ENCODE measurements at regions not wholly inside any gene's neighbourhood (a gene's known extent, or its start where the extent isn't known, plus 50 kb on each side); places are given as distances from the start of the nearest gene placed in this dataset.
"Not testable (repeated sequence)": the region's sequence is repeated elsewhere in the genome, so short reads cannot be mapped to it uniquely, and the experiment has no call there.

- no peak for DNase-seq (ENCODE audit: low spot score)
Measured at GRCh38 chr15:38975282-38975990, 410.8 kb upstream of the RASGRP1 start.

- no peak for DNase-seq (ENCODE audit: low spot score)
Measured at GRCh38 chr15:38991126-38991525, 426.5 kb upstream of the RASGRP1 start.

DNA sequence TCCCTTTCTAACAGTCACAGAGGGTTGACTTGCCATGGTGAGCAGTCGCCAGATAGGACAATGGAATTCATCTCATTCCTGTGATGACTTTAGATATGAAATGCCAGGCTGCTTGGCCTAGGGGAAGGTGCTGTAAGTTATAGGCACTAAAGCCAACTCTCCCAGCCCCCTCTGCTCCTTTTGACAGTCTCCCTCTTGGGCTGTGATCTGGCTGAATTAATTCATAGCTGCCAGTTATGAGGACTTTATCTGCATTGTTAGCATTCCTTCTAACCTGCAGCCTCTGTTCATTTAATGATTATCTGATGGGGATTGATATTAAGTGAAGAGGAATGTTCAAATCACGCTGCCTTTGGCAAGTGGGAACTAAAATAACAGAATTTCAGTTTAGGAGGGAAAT, 427.1 kb upstream of the RASGRP1 start:
- no peak for DNase-seq (ENCODE audit: low spot score)

GRCh38 chr15:38992506-38992905, 427.9 kb upstream of the RASGRP1 start:
- no peak for DNase-seq (ENCODE audit: low spot score)

DNA sequence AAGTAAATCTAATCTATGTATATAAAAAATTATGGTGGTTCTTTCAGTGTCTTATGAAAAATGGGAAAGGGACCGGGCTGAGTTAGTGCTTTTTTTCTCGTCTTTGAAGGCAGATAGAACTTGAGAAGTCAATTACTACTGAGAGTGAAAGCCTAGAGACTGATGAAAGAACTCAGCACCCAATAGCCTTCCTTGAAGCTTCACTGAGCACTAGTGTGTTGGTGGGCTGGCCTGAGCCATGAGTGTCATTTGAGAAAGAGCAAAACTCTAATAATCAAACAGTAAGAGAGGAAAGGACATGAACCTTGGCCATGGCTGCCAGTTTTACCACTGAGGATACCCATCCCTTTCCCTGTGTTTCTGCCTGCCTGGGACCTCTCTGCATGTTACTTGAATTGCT, 428.3 kb upstream of the RASGRP1 start:
- no peak for DNase-seq (ENCODE audit: low spot score)

GRCh38 chr15:38994310-38994709, 429.7 kb upstream of the RASGRP1 start:
- no peak for DNase-seq (ENCODE audit: low spot score)

DNA sequence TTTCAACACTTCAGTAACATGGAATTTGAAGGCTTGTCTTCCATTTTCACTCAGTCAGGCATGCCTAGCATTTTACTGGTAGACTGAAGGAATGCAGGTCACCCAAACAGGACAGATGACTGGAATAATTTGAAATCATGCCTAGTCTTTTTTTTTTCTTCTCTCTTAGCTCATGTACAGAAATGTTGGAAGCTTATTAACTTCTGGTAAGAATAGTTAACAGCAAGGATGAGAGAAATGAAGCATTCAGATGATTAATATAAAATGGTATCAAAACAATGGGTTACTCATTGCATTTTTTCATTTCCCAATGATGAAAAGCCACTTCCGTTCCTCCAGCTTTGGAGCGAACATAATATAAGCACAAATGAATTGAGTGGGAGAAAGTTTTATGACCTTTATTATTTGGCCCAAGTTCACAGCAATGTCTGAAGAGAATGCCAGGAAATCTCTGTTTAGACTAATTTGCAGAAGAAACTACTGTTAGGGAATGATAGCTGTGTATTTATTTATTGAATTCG, 431.6 kb upstream of the RASGRP1 start:
- DNase-seq (ENCODE audit: low spot score), result no peak

- no peak for DNase-seq (ENCODE audit: low spot score)
Measured at GRCh38 chr15:38997841-38998240, 433.2 kb upstream of the RASGRP1 start.

DNA sequence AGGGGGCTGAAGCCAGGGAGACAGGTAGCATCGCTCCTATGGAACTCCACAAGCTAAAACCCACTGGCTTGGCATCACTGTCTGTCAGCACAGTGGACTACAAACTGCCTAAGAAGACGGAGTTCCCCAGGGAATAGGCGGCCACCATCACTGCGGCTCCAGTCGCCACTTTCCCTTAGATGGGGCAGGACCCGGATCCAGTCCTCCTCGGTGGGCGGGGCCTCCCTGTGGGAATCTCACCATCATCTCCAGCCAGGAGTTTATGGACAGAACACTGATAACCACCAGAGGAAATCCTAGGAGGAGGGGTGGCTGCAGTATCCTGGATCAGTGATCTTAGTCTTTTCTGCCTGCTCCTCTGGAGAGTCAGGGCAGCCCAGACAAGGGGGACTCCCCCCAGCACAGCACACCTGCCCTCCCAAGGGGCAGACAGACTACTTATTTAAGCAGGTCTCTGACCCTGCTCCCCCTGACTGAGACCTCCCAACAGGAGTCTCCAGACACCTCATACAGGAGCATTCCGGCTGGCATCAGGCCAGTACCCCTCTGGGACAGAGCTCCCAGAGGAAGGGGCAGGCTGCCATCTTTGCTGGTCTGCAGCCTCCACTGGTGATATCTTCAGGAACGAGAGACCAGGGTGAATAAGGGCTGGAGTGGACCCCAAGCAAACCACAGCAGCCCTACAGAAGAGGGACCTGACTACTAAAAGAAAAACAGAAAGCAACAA, 435.6 kb upstream of the RASGRP1 start:
- no peak for DNase-seq (ENCODE audit: low spot score)

GRCh38 chr15:39009740-39010139, 445.1 kb upstream of the RASGRP1 start:
- DNase-seq (ENCODE audit: low spot score), result no peak

DNA sequence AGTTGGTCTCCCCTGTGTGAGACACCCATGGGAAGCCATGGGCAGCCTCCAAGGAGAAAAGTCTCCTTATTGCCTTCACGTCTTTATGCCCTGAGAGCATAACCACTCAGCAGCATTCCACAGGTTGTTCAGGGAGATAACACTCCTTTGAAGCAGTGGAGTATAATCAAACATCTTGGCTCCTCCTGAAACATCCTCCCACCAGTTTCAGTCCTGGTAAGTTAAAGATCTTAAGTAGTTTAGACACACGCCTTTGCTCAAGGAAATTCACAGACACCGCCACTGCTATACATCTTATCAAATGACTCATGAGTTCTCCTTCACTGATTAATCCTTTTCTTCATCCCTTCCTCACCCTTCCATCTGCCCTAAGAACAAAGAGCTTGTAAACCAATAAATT, 446.5 kb upstream of the RASGRP1 start:
- not testable (repeated sequence) for DNase-seq (ENCODE audit: low spot score)

DNA sequence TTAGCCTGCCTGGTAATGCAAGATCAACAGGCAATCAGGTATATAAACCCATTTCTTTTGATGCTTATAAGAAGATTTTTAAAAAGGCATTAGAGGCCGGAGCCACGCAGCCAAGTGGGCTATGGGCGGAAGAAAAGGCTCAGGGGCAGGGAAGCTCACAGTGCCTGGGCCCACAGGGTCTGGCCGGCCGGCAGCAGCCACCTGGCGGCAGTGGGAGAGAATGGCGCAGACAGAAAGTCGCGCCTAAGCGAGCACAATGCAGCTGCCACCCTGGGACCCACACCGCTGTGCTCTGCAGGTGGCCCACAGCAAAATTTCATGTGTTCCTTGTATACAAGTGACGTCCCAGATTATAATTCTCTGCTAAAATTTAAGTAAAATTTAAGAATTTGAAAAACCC, 448.6 kb upstream of the RASGRP1 start:
- no peak for DNase-seq (ENCODE audit: low spot score)

DNA sequence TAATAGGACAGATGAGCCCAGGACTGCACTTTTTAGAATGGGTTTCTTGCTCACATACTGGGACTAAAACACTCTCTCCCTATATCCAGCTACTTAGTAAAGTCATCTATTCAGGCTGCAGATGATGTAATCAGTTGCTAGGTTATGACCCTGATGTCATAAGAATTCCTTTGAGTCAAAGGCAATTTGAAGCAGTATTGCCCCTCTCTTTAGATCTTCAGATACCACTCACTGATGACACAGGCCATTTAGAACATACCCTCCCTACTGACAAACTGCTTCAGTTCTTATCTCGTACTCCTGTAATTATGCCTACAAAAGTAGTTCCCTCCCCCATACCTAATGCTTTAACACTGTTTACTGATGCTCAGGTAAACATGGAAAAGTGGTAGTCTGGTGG, 450.1 kb upstream of the RASGRP1 start:
- no peak for DNase-seq (ENCODE audit: low spot score)

DNA sequence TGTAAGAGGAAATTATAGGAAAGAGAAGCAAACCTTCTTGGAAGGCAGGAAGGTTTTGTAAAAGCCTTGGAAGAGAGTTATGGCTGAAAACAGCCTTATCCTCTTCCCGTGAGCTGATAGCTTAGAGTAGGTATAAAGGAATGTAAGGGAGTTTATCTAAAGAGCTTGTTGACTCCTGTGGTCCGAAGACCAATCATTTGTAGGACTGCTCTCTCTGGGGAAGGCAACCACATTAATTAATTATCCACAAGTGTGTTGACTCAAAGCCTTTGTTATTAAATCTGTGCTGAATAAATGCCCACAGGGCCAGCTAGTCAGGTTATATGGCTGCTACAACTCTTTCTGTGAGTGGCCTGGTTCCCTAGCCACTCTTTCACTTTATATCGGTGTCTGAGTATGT, 452.1 kb upstream of the RASGRP1 start:
- DNase-seq (ENCODE audit: low spot score), result no peak

GRCh38 chr15:39018966-39019365, 454.4 kb upstream of the RASGRP1 start:
- DNase-seq (ENCODE audit: low spot score), result no peak

GRCh38 chr15:39021341-39021740, 456.7 kb upstream of the RASGRP1 start:
- no peak for DNase-seq (ENCODE audit: low spot score)

DNA sequence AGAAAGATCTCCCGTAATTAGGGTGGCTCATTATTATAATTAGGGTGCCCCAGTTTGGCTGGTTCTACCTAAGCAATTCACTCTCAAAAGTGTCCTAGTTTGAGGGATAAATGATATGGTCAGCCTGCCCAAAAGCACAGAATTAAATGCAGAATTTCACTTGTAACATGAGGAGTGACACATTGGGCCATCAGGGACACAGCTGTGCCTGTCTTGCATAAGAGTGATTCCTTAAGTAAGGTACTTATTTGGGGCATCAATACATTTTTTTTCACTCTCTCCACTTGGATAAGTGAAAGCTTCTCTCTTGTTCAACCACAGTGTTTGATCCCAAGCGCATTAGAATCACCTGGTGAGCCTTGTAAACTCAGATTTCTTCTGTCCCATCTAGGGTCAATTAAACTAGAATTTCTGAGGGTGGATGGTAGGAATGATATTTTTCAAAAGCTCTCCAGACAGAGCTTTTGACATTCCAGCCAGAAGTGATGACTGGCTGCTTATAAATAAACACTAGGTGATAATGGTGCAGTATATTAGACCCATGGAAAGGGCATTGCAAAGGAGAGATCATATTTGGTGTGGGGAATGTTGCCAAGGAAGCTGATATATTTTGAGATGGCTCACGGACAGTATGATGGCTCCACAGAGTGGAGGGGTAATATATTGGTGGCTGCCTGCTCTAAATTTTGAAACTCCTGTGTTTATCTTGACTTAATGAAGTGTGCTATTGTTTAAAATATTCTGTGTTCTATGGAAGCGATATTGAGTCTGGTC, 458.1 kb upstream of the RASGRP1 start:
- no peak for DNase-seq (ENCODE audit: low spot score)

DNA sequence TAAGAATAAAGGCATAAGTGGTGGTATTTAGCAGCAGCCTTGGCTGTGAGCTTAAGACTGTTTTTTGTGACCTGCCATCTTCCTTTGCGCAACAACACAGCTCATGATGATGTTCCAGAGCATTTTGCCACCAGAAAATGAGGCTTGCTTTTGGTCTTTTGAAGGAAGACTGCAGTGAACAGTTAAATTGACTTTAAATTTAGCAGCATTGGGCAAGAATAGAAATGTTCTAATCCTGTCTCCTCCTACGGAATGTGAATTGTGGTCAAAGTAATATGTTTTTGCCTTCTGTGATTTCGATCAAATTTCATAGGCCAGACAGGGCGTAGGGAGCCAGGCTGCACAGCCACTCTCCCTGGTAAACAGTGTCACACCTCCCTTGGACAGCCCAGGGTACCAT, 460.7 kb upstream of the RASGRP1 start:
- DNase-seq (ENCODE audit: low spot score), result no peak

DNA sequence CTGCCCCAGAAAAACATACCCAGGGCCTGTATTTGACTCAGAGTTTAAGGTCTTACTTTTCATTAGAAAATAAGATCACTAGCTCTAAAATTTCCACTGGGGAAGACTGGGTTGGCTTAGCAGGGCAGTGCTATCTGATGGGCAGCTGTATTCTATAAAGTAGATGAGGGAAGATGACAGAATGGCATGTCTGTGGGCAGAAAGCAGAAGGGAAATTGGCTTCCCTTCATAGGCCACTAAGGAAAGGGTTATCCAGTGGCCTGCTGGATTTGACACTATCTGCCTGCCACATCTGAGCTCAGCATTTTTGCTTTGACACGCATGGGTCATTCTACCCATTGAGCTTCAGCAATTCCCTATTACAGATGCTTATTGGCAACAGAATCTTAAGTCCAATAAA, 461.3 kb upstream of the RASGRP1 start:
- no peak for DNase-seq (ENCODE audit: low spot score)

DNA sequence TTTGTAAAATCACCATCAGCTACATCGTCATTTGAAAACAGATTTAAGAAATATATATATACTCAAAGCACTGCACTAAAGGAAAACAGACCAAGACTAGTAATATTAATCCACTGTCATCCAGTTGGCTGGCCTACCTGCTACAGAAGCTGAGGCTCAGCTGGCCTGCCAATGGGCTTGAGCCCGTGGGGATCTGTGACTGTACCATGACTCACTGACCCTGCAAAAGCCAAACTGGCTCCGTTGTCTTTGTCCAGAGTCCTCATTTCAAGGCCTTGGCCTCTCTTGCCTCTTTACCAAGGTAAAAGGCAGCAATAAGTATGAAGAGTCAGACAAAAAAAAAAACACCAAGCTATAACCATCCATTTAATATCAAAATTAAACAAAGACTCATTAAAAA, 463.5 kb upstream of the RASGRP1 start:
- DNase-seq (ENCODE audit: low spot score), result no peak

DNA sequence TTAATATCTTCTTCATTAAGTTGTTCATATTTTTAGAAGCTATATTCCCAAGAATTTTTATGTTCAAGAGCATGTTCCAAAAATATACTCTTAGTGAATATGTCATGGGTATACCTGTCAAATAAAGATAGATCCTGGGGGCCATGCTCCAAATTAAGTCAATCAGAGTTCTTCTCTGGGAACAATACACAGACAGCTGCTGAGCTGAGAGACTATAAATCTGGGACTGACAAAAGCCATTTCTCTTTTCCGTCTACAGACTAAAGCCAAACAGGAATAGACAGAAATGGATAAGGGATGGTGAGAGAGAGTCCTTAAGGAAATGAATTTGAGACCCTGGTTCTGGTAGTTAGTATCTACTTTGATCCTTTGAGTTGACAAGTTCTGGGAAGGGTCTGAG, 465.1 kb upstream of the RASGRP1 start:
- DNase-seq (ENCODE audit: low spot score), result no peak

DNA sequence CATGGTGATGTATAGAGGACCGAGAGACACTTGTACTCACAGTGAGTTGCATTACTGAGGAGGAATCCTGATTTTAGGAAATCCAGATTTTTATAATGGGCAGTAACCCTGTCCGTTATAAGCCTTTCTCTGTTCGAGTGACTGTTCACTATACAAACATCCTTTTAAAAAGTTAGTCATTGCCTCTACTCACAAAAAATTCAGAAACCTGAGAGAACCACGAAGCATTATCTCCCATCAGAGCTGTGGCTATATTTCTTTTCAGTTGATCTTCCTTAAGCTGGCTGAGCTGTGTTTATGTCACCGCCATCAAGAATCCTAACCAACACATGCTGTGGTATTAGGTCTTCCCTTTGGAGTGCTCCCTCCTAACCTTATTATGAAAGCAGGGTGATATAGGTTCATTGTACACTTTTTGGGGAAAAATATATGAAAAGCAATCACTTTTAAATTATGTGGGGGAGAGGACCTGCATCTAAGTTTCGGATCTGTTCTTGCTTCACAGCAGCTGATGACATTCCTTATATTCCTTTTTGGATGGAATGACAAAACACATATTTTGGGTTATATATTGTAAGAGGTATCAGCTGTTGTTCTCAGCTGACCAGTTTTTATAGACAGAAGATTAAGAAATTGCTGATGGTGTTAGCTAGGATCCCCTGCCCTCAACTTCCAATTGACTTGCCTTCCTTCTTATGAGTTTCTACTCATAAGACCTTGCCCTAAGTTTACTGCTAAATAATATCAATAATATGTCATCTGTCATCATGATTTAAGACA, 465.9 kb upstream of the RASGRP1 start:
- DNase-seq (ENCODE audit: low spot score), result no peak
